DND-41 (cell line): ENCODE measurements at regions not wholly inside any gene's neighbourhood (a gene's known extent, or its start where the extent isn't known, plus 50 kb on each side); places are given as distances from the start of the nearest gene placed in this dataset.

Experiments used
- ATAC-seq: fragments of 200-7000 bp; cut with Tn5 transposase; 3 replicates; pipeline ENCODE4 v1.9.1; 2021; ENCODE audit warnings: low read depth; ENCODE audit not compliant: insufficient read depth
- DNase-seq: peaks from one replicate; pipeline ENCODE4 v3.0.0-alpha.2; 2020
- H2AFZ ChIP-seq: 2 replicates; pipeline ENCODE4 v1.6.0; 2012; ENCODE audit warnings: low read depth, low read length
- H3K27ac ChIP-seq: 2 replicates; pipeline ENCODE4 v1.5.1; 2012; ENCODE audit warnings: low read length, inconsistent platforms
- H3K27me3 ChIP-seq: fragments of 200-600 bp; sonication (generic); 2 replicates; pipeline ENCODE4 v1.6.0; 2012; ENCODE audit warnings: low read length, mild to moderate bottlenecking, inconsistent platforms; ENCODE audit not compliant: insufficient read depth, poor library complexity
- H3K36me3 ChIP-seq: 2 replicates; pipeline ENCODE4 v1.5.1; 2012; ENCODE audit warnings: low read length, inconsistent platforms; ENCODE audit not compliant: insufficient read depth
- H3K4me1 ChIP-seq: 2 replicates; pipeline ENCODE4 v1.5.1; 2012; ENCODE audit warnings: mild to moderate bottlenecking, low read length; ENCODE audit not compliant: insufficient read depth
- H3K4me2 ChIP-seq: 2 replicates; pipeline ENCODE4 v1.6.0; 2012; ENCODE audit warnings: mild to moderate bottlenecking, moderate library complexity, low read length, inconsistent platforms; ENCODE audit not compliant: insufficient read depth
- H3K4me3 ChIP-seq, 2 experiments: fragments of 200-600 bp in 1 of 2; shearing (Covaris generic) in 1 of 2; 2 replicates each; pipeline ENCODE4 v1.5.1; 2012 to 2016; ENCODE audit warnings: inconsistent platforms in 2 of 2, low read length in 2 of 2, mild to moderate bottlenecking in 2 of 2, low read depth in 1 of 2, moderate library complexity in 1 of 2
- H3K79me2 ChIP-seq: 2 replicates; pipeline ENCODE4 v1.6.0; 2012; ENCODE audit warnings: low read length, inconsistent platforms; ENCODE audit not compliant: insufficient read depth
- H3K9ac ChIP-seq: 2 replicates; pipeline ENCODE4 v1.6.0; 2012; ENCODE audit warnings: low read depth, mild to moderate bottlenecking, inconsistent platforms, low read length, moderate library complexity
- H3K9me3 ChIP-seq: 2 replicates; pipeline ENCODE4 v1.5.1; 2012; ENCODE audit warnings: low read length, moderate library complexity, mild to moderate bottlenecking, inconsistent platforms; ENCODE audit not compliant: insufficient read depth, severe bottlenecking
- H4K20me1 ChIP-seq: 2 replicates; pipeline ENCODE4 v1.6.0; 2012; ENCODE audit warnings: low read length; ENCODE audit not compliant: insufficient read depth
- CTCF ChIP-seq: IDR thresholded peaks from 2 replicates; pipeline ENCODE4 v1.5.1; 2012; ENCODE audit warnings: borderline replicate concordance, low read length, moderate library complexity, mild to moderate bottlenecking; ENCODE audit not compliant: poor library complexity, severe bottlenecking; ENCODE audit errors: extremely low read depth
- EZH2 ChIP-seq: IDR thresholded peaks from 3 replicates; pipeline ENCODE4 v1.6.1; 2012; ENCODE audit warnings: borderline replicate concordance, low read depth, mild to moderate bottlenecking, moderate library complexity, low read length, inconsistent platforms; ENCODE audit not compliant: severe bottlenecking

GRCh38 chr5:4901924-4902323 lies 238.2 kb upstream of the ADAMTS16 start:
- no peak for ATAC-seq
- peaks cover 29% of the 10 kb centered on the region for H3K27me3 ChIP-seq
- H3K79me2 ChIP-seq, result no peaks in the 10 kb centered on the region
- no peaks in the 10 kb centered on the region for H3K4me1 ChIP-seq
- H4K20me1 ChIP-seq, result no peaks in the 10 kb centered on the region
- H3K9me3 ChIP-seq, result no peaks in the 10 kb centered on the region
- no peak overlapping the region for H2AFZ ChIP-seq
- no peak for DNase-seq
- no peak overlapping the region for H3K4me3 ChIP-seq
- H3K36me3 ChIP-seq, result no peaks in the 10 kb centered on the region
- H3K27ac ChIP-seq, result no peak overlapping the region
- TF ChIP-seq CTCF (no peak), EZH2 (no peak)
- no peak overlapping the region for H3K9ac ChIP-seq
- H3K4me2 ChIP-seq, result no peak overlapping the region

DNA sequence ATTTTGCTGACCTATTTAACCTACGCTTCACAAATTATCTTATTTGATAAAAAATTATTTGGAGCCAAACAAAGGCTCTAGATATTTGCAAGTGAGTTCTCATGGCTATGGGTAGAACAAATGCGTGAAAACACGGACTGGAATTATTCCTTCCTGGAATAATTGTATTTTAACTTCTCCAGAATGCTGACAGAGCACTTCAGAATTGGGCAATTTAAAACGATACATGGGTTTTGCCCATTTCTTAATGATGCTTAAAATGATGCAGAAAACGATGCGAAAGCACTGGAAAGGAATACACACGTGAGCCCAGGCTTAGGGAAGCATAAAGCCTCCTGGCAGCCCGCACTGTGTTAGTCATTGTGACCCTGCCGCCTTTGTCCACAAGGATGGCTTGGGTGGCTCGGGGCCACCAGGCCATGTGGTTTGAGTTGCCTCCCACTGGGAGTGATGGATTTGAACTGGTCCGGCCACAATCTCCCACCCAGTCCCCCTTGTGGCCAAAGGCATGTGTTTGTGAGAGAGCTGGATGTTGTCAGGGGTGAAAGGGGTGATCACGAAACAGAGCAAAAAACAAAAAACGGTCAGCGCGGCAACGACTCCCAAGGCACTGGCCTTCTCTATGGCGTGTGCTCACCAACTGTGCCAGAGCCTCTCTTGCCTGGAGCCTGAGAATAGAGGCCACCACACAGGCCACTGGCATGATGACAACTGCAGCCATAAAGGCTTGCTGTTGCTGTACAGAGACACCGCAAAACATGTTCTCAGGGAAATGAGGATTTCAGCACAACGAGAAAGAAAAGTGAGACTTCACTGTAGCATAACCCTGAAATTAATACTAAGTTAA lies 234.2 kb upstream of the ADAMTS16 start:
- DNase-seq, result no peak
- Histone ChIP-seq H2AFZ (no peak overlapping the region), H3K9ac (no peak overlapping the region), H3K36me3 (no peaks in the 10 kb centered on the region), H3K4me1 (no peaks in the 10 kb centered on the region), H3K4me3 (no peak overlapping the region), H3K27ac (no peak overlapping the region), H3K4me2 (no peak overlapping the region), H4K20me1 (no peaks in the 10 kb centered on the region), H3K79me2 (no peaks in the 10 kb centered on the region), H3K27me3 (peaks cover 38% of the 10 kb centered on the region), H3K9me3 (no peaks in the 10 kb centered on the region)
- TF ChIP-seq EZH2 (no peak), CTCF (no peak)
- no peak for ATAC-seq

DNA sequence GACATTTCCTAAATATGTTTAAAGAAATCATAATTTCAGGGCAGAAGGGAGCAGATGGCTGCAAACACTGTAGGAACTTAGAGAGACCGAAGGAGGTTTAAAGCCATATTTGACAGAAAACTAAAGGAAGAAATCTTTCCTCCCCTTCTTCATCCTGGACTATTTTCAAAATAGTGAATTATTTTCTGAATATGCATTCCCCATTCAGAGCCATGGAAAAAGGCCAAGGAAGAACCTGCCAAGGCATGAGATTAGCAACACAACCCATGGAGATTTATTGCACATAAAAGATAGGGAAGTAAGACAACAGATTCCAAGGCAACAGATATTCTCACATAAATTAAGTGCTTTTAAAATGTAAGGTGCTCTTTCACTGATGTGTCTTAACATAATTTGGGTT lies 233.3 kb upstream of the ADAMTS16 start:
- H3K4me3 ChIP-seq, result no peak overlapping the region
- H3K27me3 ChIP-seq, result peaks cover 30% of the 10 kb centered on the region
- H3K36me3 ChIP-seq, result no peaks in the 10 kb centered on the region
- no peaks in the 10 kb centered on the region for H3K4me1 ChIP-seq
- ATAC-seq, result no peak
- H4K20me1 ChIP-seq, result no peaks in the 10 kb centered on the region
- no peak for DNase-seq
- no peak overlapping the region for H3K9ac ChIP-seq
- TF ChIP-seq EZH2, result no peak
- no peak for TF ChIP-seq CTCF
- H3K79me2 ChIP-seq, result no peaks in the 10 kb centered on the region
- no peak overlapping the region for H3K4me2 ChIP-seq
- no peak overlapping the region for H3K27ac ChIP-seq
- H2AFZ ChIP-seq, result no peak overlapping the region
- no peaks in the 10 kb centered on the region for H3K9me3 ChIP-seq
